Psoas muscle (tissue), 7 donors: ENCODE measurements at regions not wholly inside any gene's neighbourhood (a gene's known extent, or its start where the extent isn't known, plus 50 kb on each side); places are given as distances from the start of the nearest gene placed in this dataset.

Source experiments
- ATAC-seq, 4 donors: fragments of 200-7000 bp; cut with Tn5 transposase; one replicate each; pipeline ENCODE4 v1.9.1; 2020; ENCODE audit warnings: moderate library complexity in 3 of 4, mild to moderate bottlenecking in 2 of 4
- DNase-seq, 2 donors: peaks; one replicate each; pipeline ENCODE4 v3.0.0-alpha.2; 2020
- H3K27ac ChIP-seq: fragments of 200-600 bp; one replicate; pipeline ENCODE4 v1.8.0; 2022
- H3K27me3 ChIP-seq, 3 donors: fragments of 200-600 bp in 1 of 3; one replicate each; pipeline versions ENCODE4 v1.6.1 to v1.8.0; 2013 to 2022; ENCODE audit warnings: low read length in 2 of 3, mild to moderate bottlenecking in 2 of 3, moderate library complexity in 1 of 3; ENCODE audit not compliant: insufficient read depth in 3 of 3
- H3K36me3 ChIP-seq, 2 donors: fragments of 200-600 bp in 1 of 2; one replicate each; pipeline versions ENCODE4 v1.6.1 to v1.8.0; 2013 to 2022; ENCODE audit warnings: low read depth in 1 of 2, mild to moderate bottlenecking in 1 of 2, moderate library complexity in 1 of 2; ENCODE audit not compliant: insufficient read depth in 1 of 2
- H3K4me1 ChIP-seq: fragments of 200-600 bp; one replicate; pipeline ENCODE4 v1.8.0; 2022
- H3K4me3 ChIP-seq: fragments of 200-600 bp; one replicate; pipeline ENCODE4 v1.8.0; 2022; ENCODE audit warnings: mild to moderate bottlenecking
- H3K9me3 ChIP-seq: fragments of 200-600 bp; one replicate; pipeline ENCODE4 v1.8.0; 2022
- WGBS, 3 donors: extraction: QIAGEN DNeasy Blood & Tissue Kit; methylation state at CpG; one replicate each; pipeline versions ENCODE4 v1.1.6 to v1.1.7; 2013; 5-methylcytosine and 5-hydroxymethylcytosine counted together
- intact Hi-C, 2 donors: fragments of 100-400 bp; cut with DNase I; formaldehyde crosslinking; loops; one replicate each; pipeline versions ENCODE4 v1.11.0 to v1.14.2; 2022
- TF ChIP-seq, protein P1 (sequence below): fragments of 200-600 bp; IDR thresholded peaks from one replicate; pipeline ENCODE4 v1.8.0; 2022; ENCODE audit warnings: antibody characterized with exemption
- donor health status: healthy with polysubstance abuse.
- donor health status: DM: no; HTN: no; CAD: no; lungs with moderate emphysema.
- donor health status: Bipolar disorder and iron deficiency.
- donor health status: healthy.
- donor health status: DM: yes; HTN: yes; CAD: no.
- donor health status: DM: no; HTN: no; CAD: no.
- donor health status: DM: yes; HTN: yes; CAD: no.

DNA sequence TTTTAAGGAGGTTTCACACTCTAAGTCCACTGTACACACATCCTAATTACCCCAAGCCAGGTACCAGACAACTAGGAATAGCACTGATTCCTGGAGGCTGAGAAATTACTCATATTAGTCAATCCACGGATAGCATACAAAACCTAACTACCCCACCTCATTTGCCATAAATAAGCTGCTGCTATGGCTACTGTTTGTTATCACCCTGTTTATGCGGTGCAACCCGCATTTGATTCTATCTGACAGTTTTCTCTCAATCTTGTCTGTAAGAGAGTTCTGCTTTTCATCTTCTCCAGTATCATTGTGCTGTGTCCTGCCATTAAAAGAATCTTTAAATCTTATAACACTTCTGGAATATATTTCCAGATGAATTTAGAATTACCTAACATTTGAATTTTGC is 1496.5 kb downstream of the PLA2G4A start:
- no peaks in the 10 kb centered on the region for H3K27me3 ChIP-seq
- DNase-seq (no peak), ATAC-seq (no peak)
- no peaks in the 10 kb centered on the region for H3K9me3 ChIP-seq
- H3K36me3 ChIP-seq, result no peaks in the 10 kb centered on the region
- no peak overlapping the region for H3K4me3 ChIP-seq
- no peak overlapping the region for H3K27ac ChIP-seq
- H3K4me1 ChIP-seq, result no peaks in the 10 kb centered on the region
- WGBS, 3 donors, result 92 to 98% (median 92%) methylated on average over 3 of the region's 3 CpGs
- TF ChIP-seq, protein P1, sequence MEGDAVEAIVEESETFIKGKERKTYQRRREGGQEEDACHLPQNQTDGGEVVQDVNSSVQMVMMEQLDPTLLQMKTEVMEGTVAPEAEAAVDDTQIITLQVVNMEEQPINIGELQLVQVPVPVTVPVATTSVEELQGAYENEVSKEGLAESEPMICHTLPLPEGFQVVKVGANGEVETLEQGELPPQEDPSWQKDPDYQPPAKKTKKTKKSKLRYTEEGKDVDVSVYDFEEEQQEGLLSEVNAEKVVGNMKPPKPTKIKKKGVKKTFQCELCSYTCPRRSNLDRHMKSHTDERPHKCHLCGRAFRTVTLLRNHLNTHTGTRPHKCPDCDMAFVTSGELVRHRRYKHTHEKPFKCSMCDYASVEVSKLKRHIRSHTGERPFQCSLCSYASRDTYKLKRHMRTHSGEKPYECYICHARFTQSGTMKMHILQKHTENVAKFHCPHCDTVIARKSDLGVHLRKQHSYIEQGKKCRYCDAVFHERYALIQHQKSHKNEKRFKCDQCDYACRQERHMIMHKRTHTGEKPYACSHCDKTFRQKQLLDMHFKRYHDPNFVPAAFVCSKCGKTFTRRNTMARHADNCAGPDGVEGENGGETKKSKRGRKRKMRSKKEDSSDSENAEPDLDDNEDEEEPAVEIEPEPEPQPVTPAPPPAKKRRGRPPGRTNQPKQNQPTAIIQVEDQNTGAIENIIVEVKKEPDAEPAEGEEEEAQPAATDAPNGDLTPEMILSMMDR, result no peak
- intact Hi-C loops, result no loop called here

DNA sequence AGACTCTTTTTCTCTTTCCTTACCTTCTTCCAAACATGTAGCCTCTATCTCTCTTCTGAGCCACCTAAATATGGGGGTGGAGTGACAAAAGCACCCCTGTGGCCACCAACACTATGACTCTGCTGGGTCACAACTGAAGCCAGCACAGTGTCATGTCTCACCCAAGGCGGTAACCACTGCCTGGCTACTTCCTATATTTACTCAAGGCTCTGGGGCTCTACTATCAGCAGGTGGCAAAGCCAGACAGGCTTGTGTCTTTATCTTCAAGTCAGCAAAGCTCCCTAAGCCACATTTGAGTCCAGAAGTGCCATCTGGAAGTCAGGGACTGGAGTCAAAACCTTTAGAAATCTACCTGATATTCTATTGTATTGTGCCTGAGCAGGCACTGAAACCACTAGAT is 1515.2 kb downstream of the PLA2G4A start:
- no peak overlapping the region for H3K4me3 ChIP-seq
- H3K27me3 ChIP-seq, result no peaks in the 10 kb centered on the region
- no peaks in the 10 kb centered on the region for H3K4me1 ChIP-seq
- no peak overlapping the region for H3K27ac ChIP-seq
- ATAC-seq (no peak), DNase-seq (no peak)
- intact Hi-C loops, result no loop called here
- no peaks in the 10 kb centered on the region for H3K9me3 ChIP-seq
- TF ChIP-seq, protein P1, result no peak
- H3K36me3 ChIP-seq, result no peaks in the 10 kb centered on the region
- 81 to 84% (median 82%) methylated on average over 1 of the region's 1 CpG for WGBS, 3 donors

DNA sequence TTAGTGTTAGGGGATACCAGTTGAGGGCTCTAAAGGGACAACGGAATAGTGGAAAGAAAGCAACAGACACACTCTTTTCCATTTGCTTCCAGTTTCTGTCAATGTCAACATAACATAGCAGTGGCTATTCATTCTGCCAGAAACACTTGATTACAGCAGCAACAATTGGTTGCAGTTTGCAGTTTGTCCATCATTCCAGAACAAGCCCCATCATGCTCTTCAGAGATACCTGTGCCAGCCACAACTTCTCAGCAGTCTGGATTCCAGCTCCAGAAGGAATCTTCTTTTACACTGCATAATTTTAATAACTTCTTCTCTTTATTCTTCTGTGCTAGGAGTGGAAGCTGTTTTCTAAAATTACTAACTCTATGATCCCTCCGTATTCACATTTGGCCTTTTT is 1521.4 kb downstream of the PLA2G4A start:
- intact Hi-C loops, result no loop called here
- WGBS, 3 donors, result 90 to 96% (median 92%) methylated on average over 2 of the region's 2 CpGs
- Histone ChIP-seq H3K4me3 (no peak overlapping the region), H3K36me3 (no peaks in the 10 kb centered on the region), H3K4me1 (no peaks in the 10 kb centered on the region), H3K27me3 (no peaks in the 10 kb centered on the region), H3K27ac (no peak overlapping the region), H3K9me3 (peaks cover 3% of the 10 kb centered on the region)
- ATAC-seq, result no peak
- TF ChIP-seq, protein P1, result no peak
- DNase-seq, result no peak

DNA sequence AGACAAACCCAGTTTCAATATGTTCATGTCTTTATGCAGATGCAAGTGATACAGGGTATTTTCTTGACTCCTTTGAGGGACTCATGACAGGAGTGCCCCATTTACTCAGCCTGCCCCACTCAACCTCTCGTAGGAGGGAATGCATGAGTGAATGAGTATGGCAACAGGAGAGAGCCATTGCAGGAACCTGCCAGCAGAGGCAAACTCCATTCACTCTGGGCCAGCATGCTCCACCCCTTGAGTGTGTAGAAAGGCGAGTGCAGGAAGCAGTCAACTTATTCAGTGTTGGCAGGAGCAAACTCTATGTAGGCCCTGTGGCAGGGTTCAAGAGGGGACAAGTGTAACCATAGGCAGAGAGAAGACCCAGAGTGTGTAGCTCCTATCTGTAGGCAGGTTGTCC is 1526.3 kb downstream of the PLA2G4A start:
- Histone ChIP-seq H3K27ac (no peak overlapping the region), H3K27me3 (no peaks in the 10 kb centered on the region), H3K4me3 (no peak overlapping the region), H3K36me3 (no peaks in the 10 kb centered on the region), H3K9me3 (peaks cover 3% of the 10 kb centered on the region), H3K4me1 (no peaks in the 10 kb centered on the region)
- TF ChIP-seq, protein P1, result no peak
- intact Hi-C loops, result no loop called here
- DNase-seq (no peak), ATAC-seq (no peak)
- 75 to 94% (median 79%) methylated on average over 2 of the region's 2 CpGs for WGBS, 3 donors

DNA sequence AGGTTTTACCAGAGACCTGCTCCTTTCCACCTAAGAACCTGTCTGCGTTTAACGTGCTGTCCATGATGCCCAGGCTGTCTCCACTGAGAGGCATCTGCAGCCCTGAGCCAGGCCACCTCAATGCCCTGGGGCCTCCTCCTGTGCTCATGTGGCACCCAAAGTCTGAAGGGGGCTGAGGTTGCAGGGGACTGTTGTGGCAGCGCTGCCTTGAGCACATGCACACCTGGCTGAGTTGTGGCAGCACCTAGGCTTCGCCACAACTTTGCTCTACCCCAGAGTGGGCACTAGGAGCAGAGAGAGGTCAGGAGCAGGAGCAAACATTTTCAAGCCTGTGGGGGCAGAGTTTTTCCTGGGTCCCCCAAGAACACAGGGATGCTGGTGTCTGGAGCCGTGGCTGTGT is 1527.1 kb downstream of the PLA2G4A start:
- intact Hi-C loops, result no loop called here
- WGBS, 3 donors, result 69 to 77% (median 74%) methylated on average over 4 to 5 of the region's 5 CpGs

More for the DNA sequence above, 1527.1 kb downstream of the PLA2G4A start:
- Histone ChIP-seq H3K36me3 (no peaks in the 10 kb centered on the region), H3K27ac (no peak overlapping the region), H3K4me1 (no peaks in the 10 kb centered on the region), H3K9me3 (peaks cover 3% of the 10 kb centered on the region), H3K27me3 (no peaks in the 10 kb centered on the region), H3K4me3 (no peak overlapping the region)
- DNase-seq (no peak), ATAC-seq (no peak)
- TF ChIP-seq, protein P1, result no peak
